Neural progenitor cell (in vitro differentiated cells): ENCODE measurements at regions not wholly inside any gene's neighbourhood (a gene's known extent, or its start where the extent isn't known, plus 50 kb on each side); places are given as distances from the start of the nearest gene placed in this dataset.

Source experiments
- DNase-seq: peaks from one replicate; pipeline ENCODE4 v3.0.0-alpha.2; 2016; ENCODE audit warnings: low spot score
- H2AFZ ChIP-seq: fragments of 200-600 bp; sonication (generic); replicated peaks from 2 replicates; pipeline ENCODE4 v1.6.1; 2016; ENCODE audit warnings: antibody characterized with exemption
- H3F3A ChIP-seq: fragments of 200-600 bp; sonication (generic); 2 replicates; pipeline ENCODE4 v1.6.1; 2016; ENCODE audit warnings: antibody characterized with exemption, low read depth
- H3K27ac ChIP-seq: fragments of 200-600 bp; sonication (generic); 2 replicates; pipeline ENCODE4 v1.5.1; 2016; ENCODE audit warnings: mild to moderate bottlenecking
- H3K27me3 ChIP-seq: fragments of 200-600 bp; sonication (generic); 2 replicates; pipeline ENCODE4 v1.6.1; 2016; ENCODE audit warnings: mild to moderate bottlenecking, moderate library complexity
- H3K36me3 ChIP-seq: fragments of 200-600 bp; sonication (generic); 2 replicates; pipeline ENCODE4 v1.5.1; 2016
- H3K4me1 ChIP-seq: fragments of 200-600 bp; sonication (generic); 2 replicates; pipeline ENCODE4 v1.6.1; 2016; ENCODE audit warnings: mixed run types
- H3K4me2 ChIP-seq: fragments of 200-600 bp; sonication (generic); 2 replicates; pipeline ENCODE4 v1.6.1; 2016
- H3K4me3 ChIP-seq: fragments of 200-600 bp; sonication (generic); 2 replicates; pipeline ENCODE4 v1.5.1; 2016
- H3K79me2 ChIP-seq: fragments of 200-600 bp; sonication (generic); 2 replicates; pipeline ENCODE4 v1.6.1; 2016; ENCODE audit warnings: low read depth
- H3K9ac ChIP-seq: fragments of 200-600 bp; sonication (generic); 2 replicates; pipeline ENCODE4 v1.6.1; 2016
- H3K9me3 ChIP-seq: fragments of 200-600 bp; sonication (generic); 2 replicates; pipeline ENCODE4 v1.5.1; 2016; ENCODE audit warnings: low read depth
- H4K20me1 ChIP-seq: fragments of 200-600 bp; sonication (generic); 2 replicates; pipeline ENCODE4 v1.6.1; 2016; ENCODE audit warnings: low read depth
- H3K27ac Mint-ChIP-seq: 3 replicates; pipeline ENCODE4 v1.8.0; 2021; ENCODE audit warnings: mixed read lengths
- H3K27me3 Mint-ChIP-seq: 2 replicates; pipeline ENCODE4 v1.8.0; 2022; ENCODE audit warnings: low read depth, mild to moderate bottlenecking, inconsistent platforms, moderate library complexity, mixed read lengths; ENCODE audit not compliant: insufficient read depth
- H3K36me3 Mint-ChIP-seq: 3 replicates; pipeline ENCODE4 v1.8.0; 2021; ENCODE audit warnings: mixed read lengths
- H3K4me1 Mint-ChIP-seq: 3 replicates; pipeline ENCODE4 v1.8.0; 2021; ENCODE audit warnings: mixed read lengths
- H3K4me3 Mint-ChIP-seq: 3 replicates; pipeline ENCODE4 v1.8.0; 2021; ENCODE audit warnings: mild to moderate bottlenecking, moderate library complexity, mixed read lengths
- H3K9me3 Mint-ChIP-seq: 3 replicates; pipeline ENCODE4 v1.8.0; 2020; ENCODE audit warnings: mixed read lengths
- EZH2 ChIP-seq: fragments of 200-600 bp; sonication (generic); IDR thresholded peaks from 2 replicates; pipeline ENCODE4 v1.6.1; 2017; ENCODE audit warnings: antibody characterized with exemption, mild to moderate bottlenecking, moderate library complexity
- EZH2phosphoT487 ChIP-seq: fragments of 200-600 bp; sonication (generic); IDR thresholded peaks from 2 replicates; pipeline ENCODE4 v1.6.1; 2017; ENCODE audit warnings: antibody characterized with exemption
- TF ChIP-seq, protein P1 (sequence below): fragments of 200-600 bp; sonication (generic); IDR thresholded peaks from 2 replicates; pipeline ENCODE4 v1.5.1; 2017; ENCODE audit warnings: antibody characterized with exemption, mild to moderate bottlenecking

DNA sequence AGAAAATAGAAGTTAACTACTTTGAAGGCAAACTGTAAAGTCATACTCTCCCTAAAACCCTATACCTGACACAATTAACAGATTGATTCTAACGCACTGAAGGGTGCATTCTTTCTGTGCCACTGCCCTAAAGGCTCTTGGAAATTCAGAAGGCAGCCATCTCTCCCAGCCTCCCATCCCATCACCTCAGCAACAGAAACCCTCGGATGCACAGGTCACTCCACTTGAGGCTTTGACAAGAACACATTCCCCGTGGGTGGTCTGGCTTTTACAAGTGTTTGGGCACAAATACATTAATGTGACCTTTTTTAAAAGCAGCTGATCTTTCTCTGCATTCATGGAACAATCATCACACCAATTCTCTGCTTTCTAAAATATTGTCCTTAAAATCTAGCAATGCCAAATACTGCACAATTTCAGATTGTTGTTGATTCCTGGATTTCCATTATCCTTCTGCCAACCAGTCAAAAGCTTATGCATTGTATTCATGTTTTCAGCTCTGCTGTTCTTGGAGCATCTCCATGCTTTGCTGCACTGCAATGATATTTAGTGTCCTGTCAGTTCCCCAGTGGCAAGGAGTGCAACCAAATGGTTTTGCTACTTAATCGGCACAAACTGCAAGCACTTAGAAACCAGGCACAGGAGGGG, 175.6 kb downstream of the TMEM161B start:
- TF ChIP-seq, protein P1, sequence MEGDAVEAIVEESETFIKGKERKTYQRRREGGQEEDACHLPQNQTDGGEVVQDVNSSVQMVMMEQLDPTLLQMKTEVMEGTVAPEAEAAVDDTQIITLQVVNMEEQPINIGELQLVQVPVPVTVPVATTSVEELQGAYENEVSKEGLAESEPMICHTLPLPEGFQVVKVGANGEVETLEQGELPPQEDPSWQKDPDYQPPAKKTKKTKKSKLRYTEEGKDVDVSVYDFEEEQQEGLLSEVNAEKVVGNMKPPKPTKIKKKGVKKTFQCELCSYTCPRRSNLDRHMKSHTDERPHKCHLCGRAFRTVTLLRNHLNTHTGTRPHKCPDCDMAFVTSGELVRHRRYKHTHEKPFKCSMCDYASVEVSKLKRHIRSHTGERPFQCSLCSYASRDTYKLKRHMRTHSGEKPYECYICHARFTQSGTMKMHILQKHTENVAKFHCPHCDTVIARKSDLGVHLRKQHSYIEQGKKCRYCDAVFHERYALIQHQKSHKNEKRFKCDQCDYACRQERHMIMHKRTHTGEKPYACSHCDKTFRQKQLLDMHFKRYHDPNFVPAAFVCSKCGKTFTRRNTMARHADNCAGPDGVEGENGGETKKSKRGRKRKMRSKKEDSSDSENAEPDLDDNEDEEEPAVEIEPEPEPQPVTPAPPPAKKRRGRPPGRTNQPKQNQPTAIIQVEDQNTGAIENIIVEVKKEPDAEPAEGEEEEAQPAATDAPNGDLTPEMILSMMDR: no peak
- no peak for TF ChIP-seq EZH2phosphoT487
- no peak for TF ChIP-seq EZH2
- H3K9ac ChIP-seq: no peak overlapping the region
- no peaks in the 10 kb centered on the region for H3K27me3 ChIP-seq
- H3K4me1 Mint-ChIP-seq: peaks cover 64% of the 10 kb centered on the region
- H3K9me3 ChIP-seq: no peaks in the 10 kb centered on the region
- peaks cover 4% of the 10 kb centered on the region for H3F3A ChIP-seq
- H3K36me3 Mint-ChIP-seq: no peaks in the 10 kb centered on the region
- H3K36me3 ChIP-seq: no peaks in the 10 kb centered on the region
- peaks cover 23% of the 10 kb centered on the region for H3K4me1 ChIP-seq
- no peak overlapping the region for H3K27ac Mint-ChIP-seq
- H3K4me3 ChIP-seq: no peak overlapping the region
- H3K4me3 Mint-ChIP-seq: no peak overlapping the region
- peaks cover 6% of the 10 kb centered on the region for H3K27me3 Mint-ChIP-seq
- H3K27ac ChIP-seq: no peak overlapping the region
- no peaks in the 10 kb centered on the region for H4K20me1 ChIP-seq
- peak; percentile 36 for DNase-seq
- H2AFZ ChIP-seq: no peak overlapping the region
- H3K4me2 ChIP-seq: peak overlapping the region; percentile 26
- H3K9me3 Mint-ChIP-seq: no peaks in the 10 kb centered on the region
- H3K79me2 ChIP-seq: no peaks in the 10 kb centered on the region

DNA sequence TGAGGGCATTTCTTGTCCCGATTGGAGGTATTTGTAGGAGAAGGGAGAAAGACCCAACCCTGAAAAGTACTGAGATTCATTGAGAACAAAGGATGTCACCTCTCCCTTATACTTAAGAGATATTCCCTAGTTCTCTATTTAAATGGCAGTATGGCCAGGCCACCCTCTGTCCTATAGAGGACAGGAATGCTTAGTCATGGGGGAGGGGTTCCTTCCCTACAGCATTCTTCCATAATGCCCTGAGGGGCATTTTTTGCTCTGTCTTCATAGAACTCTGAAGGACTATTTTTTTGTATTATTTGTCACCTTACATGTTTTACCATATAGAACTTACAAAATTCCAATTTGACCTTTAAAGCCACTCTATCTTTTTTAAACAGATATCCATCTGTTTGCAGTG, 176.3 kb downstream of the TMEM161B start:
- no peak overlapping the region for H3K4me3 Mint-ChIP-seq
- peak; percentile 48 for DNase-seq
- Histone ChIP-seq H3F3A (peaks cover 4% of the 10 kb centered on the region), H3K4me3 (no peak overlapping the region), H3K9me3 (no peaks in the 10 kb centered on the region), H3K27ac (no peak overlapping the region), H4K20me1 (no peaks in the 10 kb centered on the region), H3K9ac (no peak overlapping the region), H3K4me1 (peaks cover 23% of the 10 kb centered on the region), H3K4me2 (peak overlapping the region; percentile 48), H3K27me3 (no peaks in the 10 kb centered on the region), H3K36me3 (no peaks in the 10 kb centered on the region), H3K79me2 (no peaks in the 10 kb centered on the region), H2AFZ (peak overlapping the region; percentile 3)
- H3K36me3 Mint-ChIP-seq: no peaks in the 10 kb centered on the region
- TF ChIP-seq, protein P1: no peak
- no peak for TF ChIP-seq EZH2
- no peak for TF ChIP-seq EZH2phosphoT487
- no peak overlapping the region for H3K27ac Mint-ChIP-seq
- H3K27me3 Mint-ChIP-seq: peaks cover 6% of the 10 kb centered on the region
- H3K9me3 Mint-ChIP-seq: no peaks in the 10 kb centered on the region
- peaks cover 64% of the 10 kb centered on the region for H3K4me1 Mint-ChIP-seq

DNA sequence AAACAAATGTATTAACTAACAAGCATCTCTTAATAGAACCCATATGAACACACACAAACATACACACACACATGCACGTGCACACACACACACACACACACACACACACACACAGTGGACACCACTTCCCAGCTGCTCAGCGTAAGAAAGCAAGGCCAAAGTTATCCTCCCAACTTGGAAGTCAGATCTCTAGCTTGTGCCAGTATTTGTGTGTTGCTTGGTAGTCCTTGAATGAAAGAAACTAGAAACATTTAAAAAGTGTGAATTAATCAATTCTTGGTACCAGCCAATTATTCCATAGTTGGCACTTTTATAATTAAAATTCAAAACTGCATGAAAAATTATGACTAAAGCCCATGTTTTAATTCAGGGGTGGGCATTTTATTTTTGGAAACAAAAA, 178.1 kb downstream of the TMEM161B start:
- TF ChIP-seq EZH2 (no peak), EZH2phosphoT487 (no peak)
- TF ChIP-seq, protein P1: no peak
- peaks cover 6% of the 10 kb centered on the region for H3K27me3 Mint-ChIP-seq
- no peak overlapping the region for H2AFZ ChIP-seq
- no peak overlapping the region for H3K4me2 ChIP-seq
- no peak for DNase-seq
- no peaks in the 10 kb centered on the region for H3K36me3 Mint-ChIP-seq
- peaks cover 65% of the 10 kb centered on the region for H3K4me1 Mint-ChIP-seq
- H3K4me3 Mint-ChIP-seq: no peak overlapping the region
- no peaks in the 10 kb centered on the region for H3K9me3 Mint-ChIP-seq
- no peaks in the 10 kb centered on the region for H3K36me3 ChIP-seq
- peak overlapping the region; percentile 32 for H3K27ac Mint-ChIP-seq
- H3K4me1 ChIP-seq: peaks cover 23% of the 10 kb centered on the region
- no peaks in the 10 kb centered on the region for H3K27me3 ChIP-seq
- no peak overlapping the region for H3K9ac ChIP-seq
- H3K4me3 ChIP-seq: no peak overlapping the region
- H3K9me3 ChIP-seq: no peaks in the 10 kb centered on the region
- H4K20me1 ChIP-seq: no peaks in the 10 kb centered on the region
- H3F3A ChIP-seq: peaks cover 4% of the 10 kb centered on the region
- no peaks in the 10 kb centered on the region for H3K79me2 ChIP-seq
- no peak overlapping the region for H3K27ac ChIP-seq
